MM.1S (cell line): ENCODE measurements at regions not wholly inside any gene's neighbourhood (a gene's known extent, or its start where the extent isn't known, plus 50 kb on each side); places are given as distances from the start of the nearest gene placed in this dataset.

Experiments used
- DNase-seq: peaks from one replicate; pipeline ENCODE4 v3.0.0-alpha.2; 2015
- H2AFZ ChIP-seq: fragments of 300-600 bp; sonication (generic); 2 replicates; pipeline ENCODE4 v1.6.0; 2016; ENCODE audit warnings: antibody characterized with exemption, low read length
- H3F3A ChIP-seq: fragments of 300-600 bp; sonication (generic); 2 replicates; pipeline ENCODE4 v1.6.1; 2016; ENCODE audit warnings: mild to moderate bottlenecking, antibody characterized with exemption, low read length, moderate library complexity, mixed read lengths; ENCODE audit not compliant: insufficient read depth
- H3K27ac ChIP-seq: fragments of 300-600 bp; sonication (generic); 2 replicates; pipeline ENCODE4 v1.5.1; 2016; ENCODE audit warnings: mild to moderate bottlenecking, low read length
- H3K27me3 ChIP-seq: fragments of 300-600 bp; sonication (generic); replicated peaks from 2 replicates; pipeline ENCODE4 v1.6.0; 2016; ENCODE audit warnings: low read length; ENCODE audit not compliant: insufficient read depth
- H3K36me3 ChIP-seq: fragments of 300-600 bp; sonication (generic); replicated peaks from 2 replicates; pipeline ENCODE4 v1.6.1; 2016; ENCODE audit warnings: mild to moderate bottlenecking, low read length, mixed read lengths; ENCODE audit not compliant: insufficient read depth
- H3K4me1 ChIP-seq: fragments of 300-600 bp; sonication (generic); 2 replicates; pipeline ENCODE4 v1.6.1; 2016; ENCODE audit warnings: low read length, mixed read lengths
- H3K4me2 ChIP-seq: fragments of 300-600 bp; sonication (generic); 2 replicates; pipeline ENCODE4 v1.6.0; 2016; ENCODE audit warnings: low read depth, low read length
- H3K4me3 ChIP-seq: fragments of 300-600 bp; sonication (generic); 2 replicates; pipeline ENCODE4 v1.5.1; 2016; ENCODE audit warnings: low read length, mixed read lengths
- H3K79me2 ChIP-seq: fragments of 300-600 bp; sonication (generic); 2 replicates; pipeline ENCODE4 v1.6.1; 2016; ENCODE audit warnings: mixed run types, low read length, mixed read lengths
- H3K9ac ChIP-seq: fragments of 300-600 bp; sonication (generic); 2 replicates; pipeline ENCODE4 v1.6.1; 2016; ENCODE audit warnings: low read length, mixed read lengths
- H3K9me2 ChIP-seq: fragments of 300-600 bp; sonication (generic); replicated peaks from 2 replicates; pipeline ENCODE4 v1.6.1; 2016; ENCODE audit warnings: mild to moderate bottlenecking, low read length, mixed read lengths; ENCODE audit not compliant: insufficient read depth
- H3K9me3 ChIP-seq: fragments of 300-600 bp; sonication (generic); replicated peaks from 2 replicates; pipeline ENCODE4 v1.6.1; 2016; ENCODE audit warnings: mild to moderate bottlenecking, low read length, mixed read lengths; ENCODE audit not compliant: insufficient read depth
- H4K20me1 ChIP-seq: fragments of 300-600 bp; sonication (generic); 2 replicates; pipeline ENCODE4 v1.6.1; 2016; ENCODE audit warnings: mild to moderate bottlenecking, low read length, moderate library complexity, mixed read lengths; ENCODE audit not compliant: insufficient read depth
- EZH2 ChIP-seq: fragments of 300-600 bp; sonication (generic); optimal IDR thresholded peaks from 2 replicates; pipeline ENCODE3; 2017; ENCODE audit warnings: low read depth, mild to moderate bottlenecking, antibody characterized with exemption, low read length, mixed read lengths
- EZH2phosphoT487 ChIP-seq: fragments of 300-600 bp; sonication (generic); IDR thresholded peaks from 2 replicates; pipeline ENCODE4 v1.6.1; 2018; ENCODE audit warnings: antibody characterized with exemption, low read length
- TF ChIP-seq, protein P1 (sequence below): fragments of 300-600 bp; sonication (generic); IDR thresholded peaks from 2 replicates; pipeline ENCODE4 v1.5.1; 2016; ENCODE audit warnings: antibody characterized with exemption, low read length, mixed read lengths

DNA sequence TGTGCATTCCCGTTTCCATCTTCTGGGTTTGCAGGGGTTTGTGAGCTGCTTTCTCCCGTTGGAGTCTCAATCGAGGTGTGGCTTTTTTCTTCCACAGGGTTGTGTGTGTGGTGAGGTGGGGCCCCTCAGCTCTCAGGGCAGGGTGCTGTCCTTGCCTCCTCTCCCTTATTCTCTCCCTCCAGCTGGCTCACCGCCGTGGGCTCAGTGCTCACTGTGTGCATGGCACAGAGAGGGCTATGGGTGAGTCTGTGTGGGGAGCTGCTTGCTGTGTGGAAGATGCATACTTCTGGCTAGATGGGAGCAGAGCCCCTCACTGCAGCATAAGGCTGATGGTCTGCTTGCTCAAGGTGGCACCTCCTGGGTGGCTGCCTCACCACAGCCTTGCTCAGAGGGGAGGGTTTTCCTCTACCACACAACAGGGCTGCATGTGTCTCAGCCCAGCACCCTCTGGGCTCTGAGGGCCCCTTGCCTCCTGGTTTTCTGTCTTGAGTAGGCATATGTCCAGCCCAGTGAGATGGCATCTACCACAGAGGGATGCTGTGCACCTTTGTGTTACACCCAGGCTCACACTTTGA, 203.1 kb upstream of the B3GAT1 start:
- Histone ChIP-seq H3K4me2 (no peak overlapping the region), H3K4me1 (no peaks in the 10 kb centered on the region), H3K27ac (no peak overlapping the region), H3K79me2 (no peaks in the 10 kb centered on the region), H4K20me1 (no peaks in the 10 kb centered on the region), H3K9ac (no peak overlapping the region), H3K4me3 (no peak overlapping the region), H3K36me3 (no peaks in the 10 kb centered on the region), H3K27me3 (no peaks in the 10 kb centered on the region), H3K9me3 (no peaks in the 10 kb centered on the region), H2AFZ (no peak overlapping the region), H3F3A (no peaks in the 10 kb centered on the region), H3K9me2 (no peaks in the 10 kb centered on the region)
- TF ChIP-seq, protein P1, sequence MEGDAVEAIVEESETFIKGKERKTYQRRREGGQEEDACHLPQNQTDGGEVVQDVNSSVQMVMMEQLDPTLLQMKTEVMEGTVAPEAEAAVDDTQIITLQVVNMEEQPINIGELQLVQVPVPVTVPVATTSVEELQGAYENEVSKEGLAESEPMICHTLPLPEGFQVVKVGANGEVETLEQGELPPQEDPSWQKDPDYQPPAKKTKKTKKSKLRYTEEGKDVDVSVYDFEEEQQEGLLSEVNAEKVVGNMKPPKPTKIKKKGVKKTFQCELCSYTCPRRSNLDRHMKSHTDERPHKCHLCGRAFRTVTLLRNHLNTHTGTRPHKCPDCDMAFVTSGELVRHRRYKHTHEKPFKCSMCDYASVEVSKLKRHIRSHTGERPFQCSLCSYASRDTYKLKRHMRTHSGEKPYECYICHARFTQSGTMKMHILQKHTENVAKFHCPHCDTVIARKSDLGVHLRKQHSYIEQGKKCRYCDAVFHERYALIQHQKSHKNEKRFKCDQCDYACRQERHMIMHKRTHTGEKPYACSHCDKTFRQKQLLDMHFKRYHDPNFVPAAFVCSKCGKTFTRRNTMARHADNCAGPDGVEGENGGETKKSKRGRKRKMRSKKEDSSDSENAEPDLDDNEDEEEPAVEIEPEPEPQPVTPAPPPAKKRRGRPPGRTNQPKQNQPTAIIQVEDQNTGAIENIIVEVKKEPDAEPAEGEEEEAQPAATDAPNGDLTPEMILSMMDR = no peak
- TF ChIP-seq EZH2phosphoT487 (no peak), EZH2 (no peak)
- no peak for DNase-seq

DNA sequence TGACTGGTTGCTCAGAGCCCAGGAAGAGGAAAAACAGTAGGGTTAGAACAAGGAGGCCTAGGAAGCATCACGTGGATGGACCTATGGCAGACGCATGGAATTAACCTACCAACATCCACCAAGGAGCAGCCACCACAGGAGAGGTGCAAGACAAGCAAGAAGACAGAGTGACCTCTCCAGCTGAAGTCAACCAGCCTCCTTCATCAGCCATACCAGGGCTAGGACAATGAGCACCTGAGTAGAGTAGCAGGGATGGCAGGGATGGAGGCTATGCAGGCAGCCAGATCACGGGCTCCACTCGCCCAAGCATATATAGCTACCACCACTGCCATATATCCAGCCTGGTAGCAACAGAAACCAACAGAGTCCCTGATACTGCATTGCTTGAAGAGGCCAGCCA, 202.1 kb upstream of the B3GAT1 start:
- no peaks in the 10 kb centered on the region for H3K27me3 ChIP-seq
- no peaks in the 10 kb centered on the region for H3K9me3 ChIP-seq
- no peaks in the 10 kb centered on the region for H3K36me3 ChIP-seq
- no peak overlapping the region for H3K4me2 ChIP-seq
- H3K9me2 ChIP-seq = no peaks in the 10 kb centered on the region
- H2AFZ ChIP-seq = no peak overlapping the region
- no peaks in the 10 kb centered on the region for H3K4me1 ChIP-seq
- DNase-seq = no peak
- TF ChIP-seq, protein P1 = no peak
- TF ChIP-seq EZH2 (no peak), EZH2phosphoT487 (no peak)
- H3K27ac ChIP-seq = no peak overlapping the region
- H3K4me3 ChIP-seq = no peak overlapping the region
- no peaks in the 10 kb centered on the region for H3K79me2 ChIP-seq
- no peaks in the 10 kb centered on the region for H4K20me1 ChIP-seq
- H3K9ac ChIP-seq = no peak overlapping the region
- H3F3A ChIP-seq = no peaks in the 10 kb centered on the region

DNA sequence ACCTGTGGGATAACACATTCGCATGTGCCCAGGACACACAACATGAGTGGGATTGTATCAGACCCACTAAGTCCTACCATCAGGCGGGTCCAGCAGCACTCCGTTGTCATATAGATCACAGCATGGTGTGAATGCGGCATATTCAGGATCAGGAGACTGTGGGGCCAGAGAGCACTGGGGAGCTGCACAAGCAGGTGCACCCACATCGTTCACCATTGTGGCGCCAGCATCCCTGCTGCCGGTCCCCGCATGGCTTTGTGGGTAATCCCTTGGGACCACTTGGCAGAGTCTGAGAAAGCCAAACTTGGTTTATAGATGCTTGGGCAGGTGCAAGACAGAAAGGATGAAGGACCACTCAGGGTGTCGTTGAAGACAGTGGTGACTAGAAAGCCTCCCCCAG, 201.6 kb upstream of the B3GAT1 start:
- TF ChIP-seq, protein P1 = no peak
- TF ChIP-seq EZH2 (no peak), EZH2phosphoT487 (no peak)
- no peaks in the 10 kb centered on the region for H3K4me1 ChIP-seq
- no peak overlapping the region for H3K9ac ChIP-seq
- no peak overlapping the region for H3K27ac ChIP-seq
- H4K20me1 ChIP-seq = no peaks in the 10 kb centered on the region
- no peak overlapping the region for H3K4me2 ChIP-seq
- H3F3A ChIP-seq = no peaks in the 10 kb centered on the region
- no peak for DNase-seq
- no peaks in the 10 kb centered on the region for H3K9me3 ChIP-seq
- no peak overlapping the region for H3K4me3 ChIP-seq
- H3K9me2 ChIP-seq = no peaks in the 10 kb centered on the region
- H2AFZ ChIP-seq = no peak overlapping the region
- no peaks in the 10 kb centered on the region for H3K36me3 ChIP-seq
- no peaks in the 10 kb centered on the region for H3K27me3 ChIP-seq
- no peaks in the 10 kb centered on the region for H3K79me2 ChIP-seq
